Fibroblast of villous mesenchyme (primary cell): ENCODE measurements at regions not wholly inside any gene's neighbourhood (a gene's known extent, or its start where the extent isn't known, plus 50 kb on each side); places are given as distances from the start of the nearest gene placed in this dataset.

Experiments used
- DNase-seq: peaks from one replicate; pipeline ENCODE4 v3.0.0-alpha.2; 2010; ENCODE audit warnings: low read depth
- H3K4me3 ChIP-seq: 2 replicates; pipeline ENCODE4 v1.5.1; 2011; ENCODE audit warnings: low read depth, mild to moderate bottlenecking, low read length
- TF ChIP-seq, protein P1 (sequence below): IDR thresholded peaks from 2 replicates; pipeline ENCODE4 v1.5.1; 2012; ENCODE audit warnings: low read depth, mild to moderate bottlenecking, low read length; ENCODE audit not compliant: insufficient read depth

DNA sequence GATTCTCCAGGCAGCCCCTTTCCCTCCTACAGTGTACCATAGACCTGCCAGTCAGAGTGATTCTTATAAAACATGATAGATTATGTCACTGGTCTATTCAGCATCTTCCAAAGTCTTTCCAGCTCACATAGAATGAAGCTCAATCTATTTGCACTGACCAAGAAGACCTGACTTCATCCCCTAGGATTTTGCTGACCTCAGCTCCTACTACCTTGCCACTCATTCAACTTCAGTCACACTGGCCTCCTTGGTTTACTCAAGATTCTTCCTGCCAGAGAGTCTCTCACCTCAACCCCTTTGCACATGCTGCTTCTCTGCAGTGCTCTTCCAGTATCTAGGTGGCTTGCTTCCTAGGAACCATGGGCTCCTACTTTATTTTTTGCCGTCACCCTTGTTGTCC lies 392.9 kb downstream of the PID1 start:
- H3K4me3 ChIP-seq, result no peak overlapping the region
- no peak for DNase-seq
- TF ChIP-seq, protein P1, sequence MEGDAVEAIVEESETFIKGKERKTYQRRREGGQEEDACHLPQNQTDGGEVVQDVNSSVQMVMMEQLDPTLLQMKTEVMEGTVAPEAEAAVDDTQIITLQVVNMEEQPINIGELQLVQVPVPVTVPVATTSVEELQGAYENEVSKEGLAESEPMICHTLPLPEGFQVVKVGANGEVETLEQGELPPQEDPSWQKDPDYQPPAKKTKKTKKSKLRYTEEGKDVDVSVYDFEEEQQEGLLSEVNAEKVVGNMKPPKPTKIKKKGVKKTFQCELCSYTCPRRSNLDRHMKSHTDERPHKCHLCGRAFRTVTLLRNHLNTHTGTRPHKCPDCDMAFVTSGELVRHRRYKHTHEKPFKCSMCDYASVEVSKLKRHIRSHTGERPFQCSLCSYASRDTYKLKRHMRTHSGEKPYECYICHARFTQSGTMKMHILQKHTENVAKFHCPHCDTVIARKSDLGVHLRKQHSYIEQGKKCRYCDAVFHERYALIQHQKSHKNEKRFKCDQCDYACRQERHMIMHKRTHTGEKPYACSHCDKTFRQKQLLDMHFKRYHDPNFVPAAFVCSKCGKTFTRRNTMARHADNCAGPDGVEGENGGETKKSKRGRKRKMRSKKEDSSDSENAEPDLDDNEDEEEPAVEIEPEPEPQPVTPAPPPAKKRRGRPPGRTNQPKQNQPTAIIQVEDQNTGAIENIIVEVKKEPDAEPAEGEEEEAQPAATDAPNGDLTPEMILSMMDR, result no peak

DNA sequence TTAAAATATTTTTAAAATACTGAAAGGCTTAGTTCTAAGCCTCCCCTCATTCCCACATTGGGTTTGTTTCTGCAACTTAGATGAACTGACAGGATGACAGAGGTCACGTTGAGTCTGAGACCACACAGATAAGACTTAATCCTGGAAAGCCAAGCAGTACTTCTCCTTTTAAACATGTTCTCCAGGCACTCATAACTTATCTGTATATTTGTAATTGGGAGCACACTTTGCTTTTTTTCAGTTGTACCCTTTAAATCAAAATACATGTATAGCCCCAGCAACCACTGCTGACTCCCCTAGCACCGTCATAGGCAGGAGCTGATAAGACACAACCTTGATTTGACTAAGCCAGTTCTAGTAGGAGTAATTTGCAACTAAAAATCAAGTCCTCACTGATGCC lies 394.8 kb downstream of the PID1 start:
- TF ChIP-seq, protein P1, result no peak
- no peak overlapping the region for H3K4me3 ChIP-seq
- DNase-seq, result peak; percentile 88

DNA sequence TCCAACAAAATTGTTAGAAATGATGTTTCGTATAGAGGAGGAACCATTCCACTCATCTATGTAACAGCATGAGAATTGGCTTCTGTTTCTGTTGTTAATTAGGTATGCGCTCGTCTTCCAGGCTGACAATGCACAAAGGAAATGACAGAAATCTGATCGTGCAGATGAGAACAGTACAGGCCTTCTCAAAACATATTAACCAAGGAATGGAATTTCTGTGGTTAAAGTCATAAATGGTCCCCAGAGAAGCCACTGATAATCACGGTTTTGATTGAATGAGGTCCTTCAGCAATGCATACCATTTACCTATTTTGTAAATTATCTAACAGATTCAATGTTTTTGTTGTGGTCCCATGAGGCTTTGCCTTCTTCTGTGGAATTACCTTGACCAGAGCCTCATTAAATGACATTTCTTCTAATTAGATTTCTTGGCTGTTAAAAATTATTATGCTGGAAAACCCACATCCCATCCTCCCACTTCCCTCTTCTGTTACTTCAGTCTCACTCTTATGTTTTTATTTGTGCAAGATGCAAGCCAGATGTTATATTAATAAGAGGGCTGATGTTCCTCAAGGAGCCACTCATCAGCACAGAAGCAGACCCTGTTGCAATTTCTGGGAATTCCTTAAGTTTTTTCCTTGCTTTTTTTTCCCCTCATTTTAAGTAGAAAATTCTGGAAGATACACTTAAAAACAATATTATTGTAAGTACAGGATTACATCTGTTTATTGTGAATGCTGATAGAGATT lies 395.8 kb downstream of the PID1 start:
- DNase-seq, result peak; percentile 77
- TF ChIP-seq, protein P1, result no peak
- no peak overlapping the region for H3K4me3 ChIP-seq

GRCh38 chr2:228871012-228871411 lies 400.1 kb downstream of the PID1 start:
- no peak overlapping the region for H3K4me3 ChIP-seq
- DNase-seq, result no peak
- TF ChIP-seq, protein P1, result no peak

DNA sequence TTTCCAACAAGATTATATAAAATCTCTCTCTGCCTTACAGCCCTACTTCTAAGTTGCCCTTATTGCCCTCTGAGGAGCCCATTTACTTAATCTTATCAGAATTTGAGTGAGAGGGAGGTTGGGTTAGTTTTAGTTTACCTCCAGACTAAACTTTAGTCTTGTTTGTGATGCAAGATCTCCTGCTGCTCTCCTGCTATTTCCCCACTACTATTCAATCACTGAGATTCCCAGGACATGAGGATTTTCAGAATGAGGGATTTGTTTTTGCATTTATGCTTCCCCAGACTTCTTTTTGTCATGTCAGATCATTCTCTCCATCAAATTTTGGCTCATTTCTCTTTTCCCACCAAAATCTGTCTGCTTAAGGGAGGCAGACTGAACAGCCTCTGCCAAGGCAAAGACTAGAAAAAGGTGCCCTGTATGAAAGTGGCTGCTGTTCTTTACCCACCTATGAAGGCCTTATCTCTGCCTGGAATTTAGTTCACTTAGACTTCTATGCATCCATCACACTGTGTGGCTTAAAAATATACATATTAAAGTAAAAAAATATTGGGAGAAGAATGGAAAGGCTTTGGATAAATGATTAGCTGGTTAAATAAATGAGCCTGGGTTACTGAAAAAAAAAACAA lies 401.3 kb downstream of the PID1 start:
- no peak overlapping the region for H3K4me3 ChIP-seq
- TF ChIP-seq, protein P1, result no peak

GRCh38 chr2:228867406-228867805 lies 403.7 kb downstream of the PID1 start:
- H3K4me3 ChIP-seq, result no peak overlapping the region
- DNase-seq, result no peak
- TF ChIP-seq, protein P1, result no peak

More for the DNA sequence above, 401.3 kb downstream of the PID1 start:
- peak; percentile 51 for DNase-seq
